Activated T-cell treated with anti-CD3 and anti-CD28 coated beads, Interleukin-2, amount 50 U/mL, for 72 hours (primary cell): ENCODE measurements at regions not wholly inside any gene's neighbourhood (a gene's known extent, or its start where the extent isn't known, plus 50 kb on each side); places are given as distances from the start of the nearest gene placed in this dataset.
"Not testable (repeated sequence)": the region's sequence is repeated elsewhere in the genome, so short reads cannot be mapped to it uniquely, and the experiment has no call there.

Source experiments
- ATAC-seq, 2 donors: fragments of 150-1000 bp; cut with Tn5 transposase; replicated peaks in 1 of 2; 2 replicates each; pipeline ENCODE4 v1.10.0; 2021; ENCODE audit warnings: moderate library complexity in 2 of 2, mild to moderate bottlenecking in 1 of 2
- DNase-seq, 2 donors: peaks; one replicate each; pipeline ENCODE4 v3.0.0; 2021 to 2022; ENCODE audit warnings: mixed read lengths in 1 of 2
- H3K27ac Mint-ChIP-seq: one replicate; pipeline ENCODE4 v1.8.0; 2022; ENCODE audit warnings: mild to moderate bottlenecking, moderate library complexity, mixed read lengths
- H3K27me3 Mint-ChIP-seq: one replicate; pipeline ENCODE4 v1.8.0; 2022; ENCODE audit warnings: low read depth, mixed read lengths
- H3K36me3 Mint-ChIP-seq, 2 donors: one replicate each; pipeline ENCODE4 v1.8.0; 2022; ENCODE audit warnings: mixed read lengths in 2 of 2, mild to moderate bottlenecking in 1 of 2; ENCODE audit not compliant: insufficient read depth in 2 of 2
- H3K4me1 Mint-ChIP-seq: one replicate; pipeline ENCODE4 v1.8.0; 2022; ENCODE audit warnings: low read depth, mixed read lengths
- H3K4me3 Mint-ChIP-seq, 2 donors: one replicate each; pipeline ENCODE4 v1.8.0; 2022; ENCODE audit warnings: mild to moderate bottlenecking in 2 of 2, mixed read lengths in 2 of 2, moderate library complexity in 2 of 2
- H3K9me3 Mint-ChIP-seq, 2 donors: one replicate each; pipeline ENCODE4 v1.8.0; 2022; ENCODE audit warnings: mixed read lengths in 2 of 2

DNA sequence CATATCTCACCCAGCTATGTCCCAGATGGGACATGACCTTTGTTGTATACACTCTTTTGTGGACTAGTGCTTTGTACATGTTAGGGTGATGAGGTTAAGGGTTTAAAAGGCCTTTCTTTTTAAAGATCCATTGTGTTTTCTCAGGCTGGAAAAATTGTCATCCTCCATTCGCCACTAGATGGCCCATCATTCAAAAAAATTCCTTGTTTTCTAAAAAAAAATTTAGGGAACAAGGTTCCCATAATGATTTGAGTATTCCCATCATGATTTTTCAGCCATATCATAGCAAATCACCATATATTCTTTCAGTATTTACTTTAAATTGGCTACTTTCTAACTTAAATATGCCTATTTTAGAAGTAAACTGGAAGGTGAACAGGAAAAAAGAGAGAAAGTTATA, 91.9 kb upstream of the TMEM164 start:
- H3K27ac Mint-ChIP-seq, result no peak overlapping the region

DNA sequence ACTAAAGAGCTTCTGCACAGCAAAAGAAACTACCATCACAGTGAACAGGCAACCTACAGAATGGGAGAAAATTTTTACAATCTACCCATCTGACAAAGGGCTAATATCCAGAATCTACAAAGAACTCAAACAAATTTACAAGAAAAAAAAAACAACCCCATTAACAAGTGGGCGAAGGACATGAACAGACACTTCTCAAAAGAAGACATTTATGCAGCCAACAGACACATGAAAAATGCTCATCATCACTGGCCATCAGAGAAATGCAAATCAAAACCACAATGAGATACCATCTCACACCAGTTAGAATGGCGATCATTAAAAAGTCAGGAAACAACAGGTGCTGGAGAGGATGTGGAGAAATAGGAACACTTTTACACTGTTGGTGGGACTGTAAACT, 89.9 kb upstream of the TMEM164 start:
- H3K4me1 Mint-ChIP-seq, H3K27ac Mint-ChIP-seq, H3K36me3 Mint-ChIP-seq, H3K9me3 Mint-ChIP-seq, H3K4me3 Mint-ChIP-seq, ATAC-seq, DNase-seq: not testable (repeated sequence)
- H3K27me3 Mint-ChIP-seq, result peaks cover 22% of the 10 kb centered on the region

More for the DNA sequence above, 91.9 kb upstream of the TMEM164 start:
- H3K4me3 Mint-ChIP-seq, result no peak overlapping the region
- DNase-seq, result no peak
- no peaks in the 10 kb centered on the region for H3K4me1 Mint-ChIP-seq
- no peak for ATAC-seq
- H3K9me3 Mint-ChIP-seq, result no peaks in the 10 kb centered on the region
- H3K27me3 Mint-ChIP-seq, result peaks cover 40% of the 10 kb centered on the region
- no peaks in the 10 kb centered on the region for H3K36me3 Mint-ChIP-seq

DNA sequence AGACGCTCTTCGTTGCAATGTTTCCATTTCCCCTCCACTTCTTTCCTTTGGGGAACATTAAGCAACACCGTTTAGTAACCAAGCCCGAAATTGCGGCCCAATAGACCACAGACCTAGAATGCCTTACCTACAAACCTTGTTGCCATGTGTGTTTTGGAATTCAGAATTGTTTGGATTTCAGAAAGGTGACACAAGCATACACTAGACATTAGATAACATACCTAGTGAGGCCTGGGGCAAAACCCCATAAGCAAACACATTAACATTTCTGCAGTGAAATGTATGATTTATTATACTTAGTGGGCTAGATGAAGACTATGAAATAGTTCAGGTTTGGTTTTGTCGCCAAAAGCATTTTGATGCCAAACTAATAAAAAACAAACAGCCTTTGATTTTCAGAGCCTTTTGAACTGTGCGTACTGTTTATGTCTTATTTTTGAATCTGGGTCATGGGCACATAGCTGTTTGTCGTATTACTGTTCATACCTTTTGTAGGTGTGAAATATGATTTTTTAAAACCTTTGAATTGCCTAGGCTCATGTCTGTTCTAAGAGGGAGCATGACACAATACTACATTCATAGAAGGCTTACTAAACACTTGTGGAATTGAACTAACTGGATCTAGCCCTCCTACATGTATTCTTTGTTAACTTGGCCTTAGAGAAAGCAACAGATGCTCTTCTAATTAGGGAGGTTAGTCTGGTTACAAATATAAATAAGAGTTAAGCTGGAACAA, 88.6 kb upstream of the TMEM164 start:
- ATAC-seq (no peak), DNase-seq (no peak)
- H3K27ac Mint-ChIP-seq, result no peak overlapping the region
- peaks cover 15% of the 10 kb centered on the region for H3K27me3 Mint-ChIP-seq
- no peaks in the 10 kb centered on the region for H3K4me1 Mint-ChIP-seq
- H3K9me3 Mint-ChIP-seq, result no peaks in the 10 kb centered on the region
- no peak overlapping the region for H3K4me3 Mint-ChIP-seq
- no peaks in the 10 kb centered on the region for H3K36me3 Mint-ChIP-seq

DNA sequence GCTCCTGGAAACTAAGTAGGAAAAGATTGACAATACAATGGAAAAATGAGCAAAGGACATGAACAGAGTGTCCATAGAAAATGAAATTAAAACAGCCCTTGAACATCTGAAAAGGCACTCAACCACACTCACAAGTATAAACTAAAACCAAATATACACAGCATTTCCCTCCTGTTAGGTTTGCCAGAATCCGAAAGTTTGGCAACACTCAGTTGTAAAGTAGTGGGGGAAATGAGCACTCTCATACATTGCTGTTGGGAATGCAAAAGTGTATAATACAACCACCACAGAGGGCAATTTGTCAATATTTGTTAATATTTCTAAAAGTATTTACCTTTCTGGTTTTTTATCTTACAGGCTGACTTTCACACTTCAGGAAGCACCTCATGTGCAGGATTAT, 84.2 kb upstream of the TMEM164 start:
- DNase-seq (no peak), ATAC-seq (no peak)
- Mint-ChIP-seq H3K27me3 (peaks cover 20% of the 10 kb centered on the region), H3K9me3 (peaks cover 0 to 1% of the 10 kb centered on the region in 2 donors), H3K27ac (no peak overlapping the region), H3K4me3 (no peak overlapping the region), H3K36me3 (no peaks in the 10 kb centered on the region), H3K4me1 (no peaks in the 10 kb centered on the region)

DNA sequence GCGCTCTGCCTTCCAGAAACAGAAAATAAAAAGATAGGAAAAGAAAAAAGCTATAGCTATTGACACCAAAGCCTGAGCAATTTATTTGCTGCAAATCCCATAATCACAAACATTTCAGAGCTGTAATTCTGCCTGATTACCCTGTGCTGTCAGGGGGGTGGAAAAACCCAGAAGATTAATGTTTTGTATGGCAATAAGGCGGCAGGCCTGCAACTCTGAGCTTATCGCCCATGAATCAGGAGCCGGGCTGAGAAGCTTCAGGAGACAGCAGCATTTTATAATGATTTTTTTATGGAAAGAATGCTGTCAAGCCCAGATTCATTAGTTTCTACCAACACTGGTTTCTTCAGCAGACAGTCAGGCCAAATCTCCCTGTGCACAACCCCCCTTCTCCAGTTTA, 82.6 kb upstream of the TMEM164 start:
- no peak overlapping the region for H3K4me3 Mint-ChIP-seq
- no peak overlapping the region for H3K27ac Mint-ChIP-seq
- no peaks in the 10 kb centered on the region for H3K36me3 Mint-ChIP-seq
- H3K27me3 Mint-ChIP-seq, result peaks cover 29% of the 10 kb centered on the region
- no peak for ATAC-seq
- H3K9me3 Mint-ChIP-seq, result peaks cover 0 to 1% of the 10 kb centered on the region in 2 donors
- DNase-seq, result no peak
- H3K4me1 Mint-ChIP-seq, result no peaks in the 10 kb centered on the region

DNA sequence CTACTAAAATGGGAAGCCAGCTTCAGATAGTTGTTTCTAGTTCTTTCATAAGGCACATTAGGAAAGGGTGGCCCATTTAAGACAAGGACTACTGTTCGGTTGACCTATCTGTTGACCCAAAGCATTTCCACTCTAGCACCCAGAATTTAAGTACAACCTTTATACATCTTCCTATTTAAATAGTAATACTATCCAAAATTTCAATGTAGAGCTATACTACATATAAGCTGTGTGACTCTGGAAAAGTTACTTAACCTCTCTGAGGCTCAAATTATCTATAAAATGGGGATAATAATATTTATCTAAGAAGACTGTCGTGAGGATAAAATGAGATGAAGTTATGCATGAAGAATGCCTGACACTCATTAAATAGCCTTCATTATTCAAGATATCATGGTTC, 82.0 kb upstream of the TMEM164 start:
- DNase-seq (no peak), ATAC-seq (no peak)
- Mint-ChIP-seq H3K4me3 (no peak overlapping the region), H3K27ac (no peak overlapping the region), H3K36me3 (no peaks in the 10 kb centered on the region), H3K9me3 (peaks cover 0 to 1% of the 10 kb centered on the region in 2 donors), H3K4me1 (no peaks in the 10 kb centered on the region), H3K27me3 (peaks cover 32% of the 10 kb centered on the region)

DNA sequence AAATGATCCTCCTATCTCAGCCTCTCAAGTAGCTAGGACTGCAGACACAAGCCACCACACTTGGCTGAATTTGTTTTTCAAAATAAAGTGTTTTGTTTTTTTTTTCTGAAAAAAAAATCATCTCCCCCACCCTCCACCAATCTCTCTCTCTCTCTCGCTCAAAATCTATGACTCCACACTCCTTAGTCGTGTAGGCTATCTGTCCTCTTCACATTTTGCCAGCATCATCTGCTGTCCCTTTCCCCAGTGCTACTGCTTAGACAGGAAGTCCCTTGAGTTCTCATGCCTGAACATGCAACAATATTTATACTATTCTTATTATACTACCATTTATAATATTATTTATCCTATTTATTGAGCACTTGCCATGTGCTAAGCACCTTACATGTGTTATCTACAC, 80.7 kb upstream of the TMEM164 start:
- no peak overlapping the region for H3K4me3 Mint-ChIP-seq

DNA sequence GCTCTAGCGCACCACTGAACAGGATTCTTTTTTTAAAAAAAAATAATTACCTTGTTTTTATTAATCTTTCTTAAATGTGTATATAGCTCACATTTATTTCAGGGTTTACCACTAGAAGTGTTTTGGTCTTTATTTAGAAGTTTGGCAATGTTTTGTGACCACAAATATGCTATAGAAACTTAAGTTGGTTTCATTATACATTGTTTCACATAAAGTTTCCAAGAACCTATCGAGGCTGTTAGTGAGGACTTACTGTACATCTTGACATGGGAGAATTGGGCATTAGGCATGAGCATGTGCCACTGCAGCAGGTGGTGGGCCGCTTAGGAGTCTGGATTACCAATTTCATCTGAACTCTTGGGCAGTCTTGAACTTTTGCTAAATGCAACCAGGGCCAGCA, 77.9 kb upstream of the TMEM164 start:
- not testable (repeated sequence) for H3K36me3 Mint-ChIP-seq, H3K9me3 Mint-ChIP-seq, H3K27ac Mint-ChIP-seq, H3K4me1 Mint-ChIP-seq, DNase-seq, ATAC-seq, H3K4me3 Mint-ChIP-seq
- H3K27me3 Mint-ChIP-seq, result peaks cover 34% of the 10 kb centered on the region

More for the DNA sequence above, 80.7 kb upstream of the TMEM164 start:
- H3K36me3 Mint-ChIP-seq, result no peaks in the 10 kb centered on the region
- H3K9me3 Mint-ChIP-seq, result peaks cover 0 to 1% of the 10 kb centered on the region in 2 donors
- ATAC-seq, result no peak
- H3K27me3 Mint-ChIP-seq, result peaks cover 39% of the 10 kb centered on the region
- no peaks in the 10 kb centered on the region for H3K4me1 Mint-ChIP-seq
- no peak overlapping the region for H3K27ac Mint-ChIP-seq
- no peak for DNase-seq

DNA sequence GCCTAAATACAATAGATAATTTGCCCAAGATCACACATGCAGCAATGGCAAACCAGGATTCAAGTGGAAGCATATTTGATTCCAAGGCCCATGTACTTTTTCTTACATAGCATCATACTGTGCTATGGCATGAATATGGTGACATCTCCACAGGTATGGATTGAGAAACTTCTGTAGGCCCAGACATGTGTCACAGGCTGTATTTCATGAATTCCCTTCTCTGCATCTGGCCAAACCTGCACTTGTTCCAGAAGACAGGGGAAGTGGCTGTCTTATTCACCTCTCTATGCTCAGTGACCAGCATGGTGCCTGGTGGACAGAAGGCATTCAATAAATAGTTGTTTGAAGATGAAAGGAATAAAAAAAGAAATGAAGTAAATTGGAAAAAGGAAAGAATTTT, 77.3 kb upstream of the TMEM164 start:
- Mint-ChIP-seq H3K9me3 (peaks cover 0 to 1% of the 10 kb centered on the region in 2 donors), H3K4me3 (no peak overlapping the region), H3K36me3 (no peaks in the 10 kb centered on the region), H3K4me1 (no peaks in the 10 kb centered on the region), H3K27me3 (peaks cover 34% of the 10 kb centered on the region), H3K27ac (no peak overlapping the region)
- DNase-seq (no peak), ATAC-seq (no peak)

DNA sequence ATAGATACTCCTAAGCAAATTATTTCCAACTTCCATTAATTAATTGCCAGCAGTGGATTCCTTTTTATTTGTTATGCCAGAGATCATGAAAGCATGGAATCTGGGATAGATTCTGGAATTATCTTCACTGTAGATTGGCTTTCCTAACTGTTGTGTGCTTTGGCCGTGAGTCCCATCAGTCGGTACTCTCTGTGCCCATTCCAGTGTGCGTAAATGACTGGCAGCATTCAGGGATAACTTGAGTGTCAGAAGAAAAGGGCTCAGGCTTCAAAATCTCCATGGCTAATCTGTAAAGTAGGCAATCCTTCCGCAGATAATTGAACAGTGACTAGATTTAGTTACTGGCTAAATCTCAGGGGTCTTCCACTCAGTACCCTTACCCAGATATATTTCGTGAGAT, 76.8 kb upstream of the TMEM164 start:
- Mint-ChIP-seq H3K4me3 (no peak overlapping the region), H3K4me1 (no peaks in the 10 kb centered on the region), H3K27me3 (peaks cover 34% of the 10 kb centered on the region), H3K36me3 (no peaks in the 10 kb centered on the region), H3K9me3 (peaks cover 1% of the 10 kb centered on the region in 2 donors), H3K27ac (no peak overlapping the region)
- ATAC-seq, result no peak
- DNase-seq, result no peak

DNA sequence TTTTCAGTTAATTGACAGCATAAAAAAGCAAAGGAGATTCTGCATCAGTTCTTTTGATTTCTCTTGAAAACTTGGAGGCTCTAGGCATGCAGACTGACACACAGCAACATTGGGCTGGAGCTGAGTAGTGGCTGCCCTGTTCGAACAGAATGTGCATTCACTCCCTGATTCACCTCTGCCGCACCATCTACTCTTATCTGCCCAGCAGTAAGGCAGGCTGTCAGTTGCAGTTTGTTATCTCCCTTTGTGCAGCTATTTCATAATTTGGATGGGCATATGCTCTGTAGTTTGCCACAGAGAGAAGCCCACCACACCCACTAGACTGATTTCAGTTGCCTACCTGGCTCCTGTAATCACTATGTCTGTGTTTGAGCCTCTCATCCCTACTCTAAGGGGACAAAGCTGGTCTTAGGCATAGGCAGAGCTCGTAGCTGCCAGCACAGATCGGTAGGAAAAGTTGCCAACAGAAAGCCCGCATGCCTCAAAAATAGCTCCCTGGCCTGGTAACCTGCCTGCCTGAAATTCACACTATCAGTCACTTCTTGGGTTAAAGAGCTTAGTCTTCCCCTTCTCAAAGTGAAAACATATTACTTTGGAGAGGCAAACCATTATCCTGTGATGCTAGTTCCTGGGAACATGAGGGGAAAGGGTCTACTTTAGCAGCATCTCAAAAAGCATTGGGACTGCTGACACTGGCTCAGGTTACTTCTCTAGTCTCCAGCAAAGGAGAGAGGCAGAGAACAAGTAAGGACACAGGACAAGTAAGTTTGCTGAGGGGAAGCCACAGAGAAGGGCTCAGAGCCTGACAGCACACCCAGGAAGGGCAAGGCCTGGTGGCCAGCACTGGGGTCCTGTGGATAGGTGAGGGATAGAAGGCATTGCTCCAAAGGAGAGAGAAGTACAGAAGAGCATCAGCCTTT, 75.9 kb upstream of the TMEM164 start:
- H3K4me3 Mint-ChIP-seq, result no peak overlapping the region
- H3K9me3 Mint-ChIP-seq, result peaks cover 1 to 3% of the 10 kb centered on the region in 2 donors
- H3K4me1 Mint-ChIP-seq, result no peaks in the 10 kb centered on the region
- peak overlapping the region; percentile 33 for H3K27ac Mint-ChIP-seq
- ATAC-seq (no peak), DNase-seq (no peak)
- H3K36me3 Mint-ChIP-seq, result no peaks in the 10 kb centered on the region
- peaks cover 33% of the 10 kb centered on the region for H3K27me3 Mint-ChIP-seq

DNA sequence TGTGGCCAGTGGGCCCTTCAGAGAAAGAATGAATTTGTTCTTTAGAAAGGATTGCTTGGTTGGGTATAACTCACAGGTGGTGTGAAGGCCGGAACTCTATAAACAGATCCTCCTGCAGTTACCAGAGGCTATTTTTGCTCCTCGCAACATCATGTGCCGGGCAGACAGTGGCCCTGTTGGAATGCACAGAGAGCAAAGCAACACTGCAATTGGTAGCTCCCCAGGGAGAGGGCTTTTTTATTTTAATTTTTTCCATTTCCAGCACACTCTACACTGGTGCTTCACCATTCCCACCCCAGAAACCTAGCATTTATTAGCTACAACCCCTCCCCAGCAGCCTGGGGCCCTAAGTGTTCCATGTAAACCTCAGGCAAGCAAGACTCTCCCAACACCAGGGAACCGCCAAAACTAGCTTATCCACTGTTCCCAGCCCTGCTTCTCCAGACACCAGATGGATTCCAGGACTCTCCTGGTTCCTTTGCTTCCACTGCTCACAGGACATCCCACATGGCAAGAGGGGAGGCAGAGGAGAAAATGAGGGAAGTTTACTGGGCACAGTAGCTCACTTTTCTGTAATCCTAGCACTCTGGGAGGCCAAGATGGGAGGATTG, 75.1 kb upstream of the TMEM164 start:
- Mint-ChIP-seq H3K4me3 (no peak overlapping the region), H3K27me3 (peaks cover 25% of the 10 kb centered on the region), H3K36me3 (no peaks in the 10 kb centered on the region), H3K9me3 (peaks cover 0 to 3% of the 10 kb centered on the region in 2 donors), H3K27ac (no peak overlapping the region), H3K4me1 (no peaks in the 10 kb centered on the region)
- no peak for DNase-seq
- ATAC-seq, result no peak
